ENCODE measurements at regions not wholly inside any gene's neighbourhood (a gene's known extent, or its start where the extent isn't known, plus 50 kb on each side); places are given as distances from the start of the nearest gene placed in this dataset.

GRCh38 chr3:180189310-180189648, 152.5 kb upstream of the PEX5L start:
- TF ChIP-seq CTCF (IDR thresholded peaks at IDR 0.05) (no peak), EP300 (IDR thresholded peaks at IDR 0.05; ENCODE audit: low read depth) (no peak), POLR2AphosphoS5 (IDR thresholded peaks at IDR 0.05) (no peak), POLR2A (IDR thresholded peaks at IDR 0.05) (no peak)
